OCI-LY3 (cell line): ENCODE measurements at regions not wholly inside any gene's neighbourhood (a gene's known extent, or its start where the extent isn't known, plus 50 kb on each side); places are given as distances from the start of the nearest gene placed in this dataset.

Source experiments
- EZH2phosphoT487 ChIP-seq: fragments of 200-600 bp; shearing (Covaris generic); IDR thresholded peaks from 2 replicates; pipeline ENCODE4 v1.6.1; 2018; ENCODE audit warnings: antibody characterized with exemption, mixed run types, low read depth
- TF ChIP-seq, protein P1 (sequence below): fragments of 200-600, 300-600 bp; sonication (generic); IDR thresholded peaks from 2 replicates; pipeline ENCODE4 v1.5.1; 2014; ENCODE audit warnings: antibody characterized with exemption, low read length, low read depth

DNA sequence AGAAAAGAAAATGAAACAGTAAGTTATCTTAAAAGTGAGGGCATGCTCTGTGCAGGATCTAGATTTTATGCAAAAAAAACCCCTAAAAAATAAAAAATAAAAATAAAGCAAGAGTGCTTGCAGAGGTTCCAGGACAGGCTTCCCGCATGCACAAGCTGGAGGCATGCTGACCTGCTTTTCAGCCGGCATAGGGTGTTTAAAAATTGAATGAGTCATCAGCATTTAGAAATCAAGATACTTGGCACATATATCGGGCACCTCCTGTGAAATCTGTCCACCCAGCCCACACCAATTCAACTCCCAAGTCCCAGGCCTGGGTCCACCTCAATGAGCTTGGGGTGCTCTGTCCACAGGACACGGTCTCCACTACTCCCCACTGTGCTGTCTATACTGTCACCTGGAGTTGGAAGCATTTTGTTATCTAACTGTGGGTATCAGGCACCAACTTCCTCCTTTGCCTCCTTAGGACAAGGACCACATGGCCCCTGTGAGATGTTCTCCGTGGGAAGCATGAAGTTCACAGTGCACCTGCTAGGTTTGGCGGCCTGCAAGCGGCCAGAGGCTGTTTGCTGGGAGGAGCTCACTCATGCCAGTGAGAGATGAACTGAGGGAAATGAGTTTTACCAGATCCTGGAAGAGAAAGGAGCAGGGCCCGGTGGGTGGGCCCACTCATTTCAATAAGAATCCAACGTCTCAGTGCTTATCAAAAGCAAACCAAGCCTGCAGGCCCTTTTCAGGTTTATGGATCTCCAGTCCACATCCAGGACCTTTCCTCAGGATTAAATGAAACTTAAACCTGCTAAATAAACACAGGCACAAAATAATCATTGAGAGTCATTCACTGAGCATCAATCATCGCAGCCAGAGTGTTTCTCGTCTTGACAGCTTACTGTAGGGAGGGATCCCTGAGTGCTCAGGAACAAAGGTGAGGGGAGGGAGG lies 121.1 kb downstream of the FOXA2 start:
- TF ChIP-seq, protein P1, sequence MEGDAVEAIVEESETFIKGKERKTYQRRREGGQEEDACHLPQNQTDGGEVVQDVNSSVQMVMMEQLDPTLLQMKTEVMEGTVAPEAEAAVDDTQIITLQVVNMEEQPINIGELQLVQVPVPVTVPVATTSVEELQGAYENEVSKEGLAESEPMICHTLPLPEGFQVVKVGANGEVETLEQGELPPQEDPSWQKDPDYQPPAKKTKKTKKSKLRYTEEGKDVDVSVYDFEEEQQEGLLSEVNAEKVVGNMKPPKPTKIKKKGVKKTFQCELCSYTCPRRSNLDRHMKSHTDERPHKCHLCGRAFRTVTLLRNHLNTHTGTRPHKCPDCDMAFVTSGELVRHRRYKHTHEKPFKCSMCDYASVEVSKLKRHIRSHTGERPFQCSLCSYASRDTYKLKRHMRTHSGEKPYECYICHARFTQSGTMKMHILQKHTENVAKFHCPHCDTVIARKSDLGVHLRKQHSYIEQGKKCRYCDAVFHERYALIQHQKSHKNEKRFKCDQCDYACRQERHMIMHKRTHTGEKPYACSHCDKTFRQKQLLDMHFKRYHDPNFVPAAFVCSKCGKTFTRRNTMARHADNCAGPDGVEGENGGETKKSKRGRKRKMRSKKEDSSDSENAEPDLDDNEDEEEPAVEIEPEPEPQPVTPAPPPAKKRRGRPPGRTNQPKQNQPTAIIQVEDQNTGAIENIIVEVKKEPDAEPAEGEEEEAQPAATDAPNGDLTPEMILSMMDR: no peak
- TF ChIP-seq EZH2phosphoT487: no peak
